GM10248 (cell line): ENCODE measurements at regions not wholly inside any gene's neighbourhood (a gene's known extent, or its start where the extent isn't known, plus 50 kb on each side); places are given as distances from the start of the nearest gene placed in this dataset.

Experiments
- CTCF ChIA-PET: fragments of 300-600 bp; sonication (Branson Sonifier 250); formaldehyde crosslinking; extraction: SDS; loops from one replicate; lab custom pipeline; 2021; ENCODE audit warnings: antibody characterized with exemption; lab: Yijun Ruan, JAX
- POLR2A ChIA-PET: fragments of 350-650 bp; sonication (Branson Sonifier 250); formaldehyde crosslinking; extraction: SDS; loops from one replicate; lab custom pipeline; 2020; ENCODE audit warnings: antibody characterized with exemption; lab: Yijun Ruan, JAX
- DNase-seq: peaks from one replicate; pipeline ENCODE4 v3.0.0; 2012; ENCODE audit errors: extremely low spot score
- TF ChIP-seq, protein P1 (sequence below): IDR thresholded peaks from 2 replicates; pipeline ENCODE4 v1.5.1; 2012; ENCODE audit warnings: mild to moderate bottlenecking, low read depth; ENCODE audit errors: extremely low read depth, missing control alignments, control extremely low read depth

DNA sequence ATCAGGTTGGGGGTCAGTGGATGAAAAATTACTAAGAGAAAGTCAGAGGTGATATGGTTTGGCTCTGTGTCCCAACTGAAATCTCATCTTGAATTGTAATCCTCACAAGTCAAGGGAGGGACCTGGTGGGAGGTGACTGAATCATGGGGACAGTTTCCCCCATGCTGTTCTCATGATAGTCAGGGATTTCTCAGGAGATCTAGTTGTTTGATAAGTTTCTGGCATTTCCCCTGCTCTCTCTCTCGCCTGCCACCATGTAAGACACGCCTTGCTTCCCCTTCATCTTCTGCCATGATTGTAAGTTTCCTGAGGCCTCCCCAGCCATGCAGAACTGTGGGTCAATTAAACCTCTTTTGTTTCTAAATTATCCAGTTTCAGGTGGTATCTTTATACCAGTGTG lies 945.8 kb upstream of the CRIM1 start:
- TF ChIP-seq, protein P1, sequence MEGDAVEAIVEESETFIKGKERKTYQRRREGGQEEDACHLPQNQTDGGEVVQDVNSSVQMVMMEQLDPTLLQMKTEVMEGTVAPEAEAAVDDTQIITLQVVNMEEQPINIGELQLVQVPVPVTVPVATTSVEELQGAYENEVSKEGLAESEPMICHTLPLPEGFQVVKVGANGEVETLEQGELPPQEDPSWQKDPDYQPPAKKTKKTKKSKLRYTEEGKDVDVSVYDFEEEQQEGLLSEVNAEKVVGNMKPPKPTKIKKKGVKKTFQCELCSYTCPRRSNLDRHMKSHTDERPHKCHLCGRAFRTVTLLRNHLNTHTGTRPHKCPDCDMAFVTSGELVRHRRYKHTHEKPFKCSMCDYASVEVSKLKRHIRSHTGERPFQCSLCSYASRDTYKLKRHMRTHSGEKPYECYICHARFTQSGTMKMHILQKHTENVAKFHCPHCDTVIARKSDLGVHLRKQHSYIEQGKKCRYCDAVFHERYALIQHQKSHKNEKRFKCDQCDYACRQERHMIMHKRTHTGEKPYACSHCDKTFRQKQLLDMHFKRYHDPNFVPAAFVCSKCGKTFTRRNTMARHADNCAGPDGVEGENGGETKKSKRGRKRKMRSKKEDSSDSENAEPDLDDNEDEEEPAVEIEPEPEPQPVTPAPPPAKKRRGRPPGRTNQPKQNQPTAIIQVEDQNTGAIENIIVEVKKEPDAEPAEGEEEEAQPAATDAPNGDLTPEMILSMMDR = no peak
- ChIA-PET POLR2A (no interaction called here), CTCF (interaction anchor here (1.2 to 2.5 kb wide), 10 partner anchors 8 to 1736 kb away, joined by 3 to 25 read pairs (median 8); no protein-coding TSS in a partner anchor)
- DNase-seq = no peak

DNA sequence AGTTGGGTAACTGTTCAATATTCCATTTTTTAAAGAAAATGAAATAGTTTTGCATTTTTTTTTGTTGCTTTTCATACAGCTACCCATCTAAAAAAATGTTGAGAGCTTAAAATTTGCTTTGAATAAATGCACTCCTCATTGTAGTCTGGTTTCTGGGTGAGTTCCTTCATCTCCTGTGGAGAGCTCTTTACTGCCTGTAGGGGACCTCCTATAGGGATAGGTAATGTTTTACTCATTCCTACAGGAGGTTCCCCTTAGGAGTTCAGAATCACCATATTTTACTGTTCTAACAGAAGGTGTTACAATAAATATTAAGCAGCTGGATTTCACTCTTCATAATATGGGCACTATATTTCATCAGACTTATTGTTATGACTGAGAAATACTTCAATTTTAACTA lies 947.3 kb upstream of the CRIM1 start:
- CTCF ChIA-PET = interaction anchor here (1.2 kb wide), 2 partner anchors 1308 to 1734 kb away, joined by 3 to 5 read pairs; no protein-coding TSS in a partner anchor
- no peak for DNase-seq
- TF ChIP-seq, protein P1 = no peak
- POLR2A ChIA-PET = no interaction called here

DNA sequence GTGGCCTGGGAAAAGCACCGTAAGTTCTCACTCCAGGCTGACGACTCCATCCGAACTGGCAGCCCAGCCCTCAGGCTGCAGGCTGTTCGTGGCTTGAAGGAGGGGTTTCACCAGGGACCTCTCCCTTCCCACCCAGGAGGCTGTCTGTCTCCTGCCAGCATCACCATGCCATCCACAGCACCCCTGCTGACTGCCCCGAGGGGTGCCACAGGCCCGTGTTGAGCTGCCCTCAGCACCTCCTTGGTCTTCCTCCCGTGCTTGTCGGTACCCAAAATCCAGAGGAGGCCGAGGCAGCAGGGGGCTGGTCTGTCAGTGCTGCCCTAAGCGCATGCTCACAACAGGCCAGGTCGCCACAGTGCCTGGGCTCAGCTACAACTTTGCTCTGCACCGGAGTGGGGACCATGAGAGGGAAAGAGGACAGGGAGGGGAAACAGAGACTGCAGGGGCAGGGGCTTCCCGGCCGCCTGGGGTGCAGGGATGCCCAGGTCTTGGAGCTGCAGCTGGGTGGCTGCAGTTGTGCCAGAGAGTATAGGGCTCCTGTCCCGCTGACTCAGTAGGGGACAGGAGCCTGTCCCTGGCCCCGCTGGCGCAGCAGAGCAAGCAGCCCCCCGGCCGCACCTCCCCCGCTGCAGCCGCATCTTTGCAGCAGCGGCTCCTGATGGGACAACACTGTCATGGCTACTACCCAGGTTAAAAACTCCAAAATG lies 963.7 kb upstream of the CRIM1 start:
- ChIA-PET CTCF (no interaction called here), POLR2A (no interaction called here)
- TF ChIP-seq, protein P1 = no peak
- DNase-seq = no peak

DNA sequence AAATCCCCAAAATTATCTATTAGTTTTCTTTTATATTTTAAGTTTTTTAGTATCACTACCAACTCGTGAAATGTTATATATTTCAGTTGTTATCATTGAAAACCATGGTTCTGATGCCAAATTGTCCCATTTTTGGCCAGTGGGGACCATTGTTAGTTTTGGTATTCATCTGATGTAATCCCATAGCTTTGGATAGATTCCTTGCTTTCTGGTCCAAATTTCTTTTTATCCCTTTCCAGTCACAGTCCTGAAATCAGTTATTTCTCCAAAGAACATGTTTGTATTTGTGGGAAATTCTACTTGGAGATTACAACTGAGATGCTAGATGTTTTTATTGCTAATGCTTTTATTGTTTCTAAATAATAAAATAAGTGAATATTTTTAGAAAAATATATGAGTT lies 976.8 kb upstream of the CRIM1 start:
- POLR2A ChIA-PET = no interaction called here
- no peak for DNase-seq
- TF ChIP-seq, protein P1 = no peak
- CTCF ChIA-PET = no interaction called here

DNA sequence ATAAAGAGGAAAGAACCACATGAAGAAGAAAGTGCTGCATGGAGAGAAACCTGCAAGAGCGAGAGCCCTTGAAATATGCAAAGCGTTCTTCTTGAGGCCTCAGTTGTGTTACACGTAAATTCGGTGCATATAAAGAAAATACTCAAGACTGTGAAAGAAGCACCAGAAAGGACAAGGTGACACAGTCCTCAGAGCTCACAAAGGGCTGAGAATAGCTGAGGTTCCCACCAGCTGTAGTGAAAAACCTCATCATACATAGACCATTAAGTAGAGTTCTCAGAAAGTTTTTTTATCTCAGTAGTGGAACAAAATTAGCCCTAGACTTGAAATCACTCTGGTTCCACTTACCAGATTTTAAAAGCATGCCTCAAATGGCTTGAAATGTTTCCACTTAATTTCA lies 980.7 kb upstream of the CRIM1 start:
- TF ChIP-seq, protein P1 = no peak
- ChIA-PET POLR2A (no interaction called here), CTCF (interaction anchor here (1.6 kb wide), 1 partner anchor 11 kb away, joined by 5 read pairs; no protein-coding TSS in a partner anchor)
- no peak for DNase-seq

DNA sequence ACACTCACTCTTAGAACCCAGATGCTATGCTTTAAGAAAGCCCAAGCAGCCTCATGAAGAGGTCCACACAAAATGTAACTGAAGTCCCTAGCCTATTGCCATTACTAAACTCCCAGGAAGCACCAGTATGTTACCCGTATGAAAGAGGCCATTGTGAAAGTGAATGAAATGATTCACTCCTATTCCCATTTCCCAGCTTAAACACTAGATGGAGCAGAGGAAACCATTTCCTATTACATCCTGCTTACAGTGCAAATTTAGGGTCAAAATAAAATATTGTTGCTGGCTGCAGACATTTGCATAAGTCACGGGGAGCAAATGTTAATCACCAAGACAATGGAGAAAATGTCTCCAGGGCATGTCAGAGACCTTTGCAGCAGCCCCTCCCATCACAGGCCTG lies 989.7 kb upstream of the CRIM1 start:
- ChIA-PET POLR2A (no interaction called here), CTCF (no interaction called here)
- TF ChIP-seq, protein P1 = no peak
- no peak for DNase-seq
